Smooth muscle cell (in vitro differentiated cells): ENCODE measurements at regions not wholly inside any gene's neighbourhood (a gene's known extent, or its start where the extent isn't known, plus 50 kb on each side); places are given as distances from the start of the nearest gene placed in this dataset.

ENCODE experiments used
- DNase-seq: peaks from one replicate; lab custom pipeline; 2025; ENCODE audit not compliant: unreplicated experiment; lab: John Stamatoyannopoulos, UW
- H2AFZ ChIP-seq: fragments of 200-600 bp; sonication (generic); 2 replicates; pipeline ENCODE4 v1.6.0; 2016; ENCODE audit warnings: antibody characterized with exemption, low read depth, mild to moderate bottlenecking
- H3F3A ChIP-seq: fragments of 200-600 bp; sonication (generic); 2 replicates; pipeline ENCODE4 v1.6.0; 2017; ENCODE audit warnings: antibody characterized with exemption, low read depth
- H3K27ac ChIP-seq: fragments of 200-600 bp; sonication (generic); 2 replicates; pipeline ENCODE4 v1.5.1; 2016; ENCODE audit warnings: low read depth, mild to moderate bottlenecking
- H3K27me3 ChIP-seq: fragments of 200-600 bp; sonication (generic); 2 replicates; pipeline ENCODE4 v1.6.1; 2016; ENCODE audit warnings: low read depth, mild to moderate bottlenecking
- H3K36me3 ChIP-seq: fragments of 200-600 bp; sonication (generic); 2 replicates; pipeline ENCODE4 v1.5.1; 2016; ENCODE audit warnings: low read depth
- H3K4me1 ChIP-seq: fragments of 200-600 bp; sonication (generic); 2 replicates; pipeline ENCODE4 v1.5.1; 2016; ENCODE audit warnings: low read depth
- H3K4me2 ChIP-seq: fragments of 200-600 bp; sonication (generic); 2 replicates; pipeline ENCODE4 v1.6.0; 2016; ENCODE audit warnings: mild to moderate bottlenecking
- H3K4me3 ChIP-seq: fragments of 200-600 bp; sonication (generic); 2 replicates; pipeline ENCODE4 v1.5.1; 2016; ENCODE audit warnings: mild to moderate bottlenecking
- H3K79me2 ChIP-seq: fragments of 200-600 bp; sonication (generic); 2 replicates; pipeline ENCODE4 v1.6.0; 2016; ENCODE audit warnings: low read depth, mild to moderate bottlenecking
- H3K9ac ChIP-seq: fragments of 200-600 bp; sonication (generic); 2 replicates; pipeline ENCODE4 v1.6.0; 2016; ENCODE audit warnings: low read depth
- H3K9me3 ChIP-seq: fragments of 200-600 bp; sonication (generic); replicated peaks from 2 replicates; pipeline ENCODE4 v1.5.1; 2016; ENCODE audit warnings: low read depth
- H4K20me1 ChIP-seq: fragments of 200-600 bp; sonication (generic); 2 replicates; pipeline ENCODE4 v1.6.0; 2016; ENCODE audit warnings: low read depth
- WGBS: methylation state at CpG from one replicate; pipeline ENCODE4 v1.1.7; 2016; ENCODE audit warnings: low lambda C conversion rate; 5-methylcytosine and 5-hydroxymethylcytosine counted together
- TF ChIP-seq, protein P1 (sequence below): fragments of 200-600 bp; sonication (generic); IDR thresholded peaks from 2 replicates; pipeline ENCODE4 v1.5.1; 2017; ENCODE audit warnings: borderline replicate concordance, mild to moderate bottlenecking, antibody characterized with exemption; ENCODE audit not compliant: insufficient read depth, poor library complexity, severe bottlenecking

DNA sequence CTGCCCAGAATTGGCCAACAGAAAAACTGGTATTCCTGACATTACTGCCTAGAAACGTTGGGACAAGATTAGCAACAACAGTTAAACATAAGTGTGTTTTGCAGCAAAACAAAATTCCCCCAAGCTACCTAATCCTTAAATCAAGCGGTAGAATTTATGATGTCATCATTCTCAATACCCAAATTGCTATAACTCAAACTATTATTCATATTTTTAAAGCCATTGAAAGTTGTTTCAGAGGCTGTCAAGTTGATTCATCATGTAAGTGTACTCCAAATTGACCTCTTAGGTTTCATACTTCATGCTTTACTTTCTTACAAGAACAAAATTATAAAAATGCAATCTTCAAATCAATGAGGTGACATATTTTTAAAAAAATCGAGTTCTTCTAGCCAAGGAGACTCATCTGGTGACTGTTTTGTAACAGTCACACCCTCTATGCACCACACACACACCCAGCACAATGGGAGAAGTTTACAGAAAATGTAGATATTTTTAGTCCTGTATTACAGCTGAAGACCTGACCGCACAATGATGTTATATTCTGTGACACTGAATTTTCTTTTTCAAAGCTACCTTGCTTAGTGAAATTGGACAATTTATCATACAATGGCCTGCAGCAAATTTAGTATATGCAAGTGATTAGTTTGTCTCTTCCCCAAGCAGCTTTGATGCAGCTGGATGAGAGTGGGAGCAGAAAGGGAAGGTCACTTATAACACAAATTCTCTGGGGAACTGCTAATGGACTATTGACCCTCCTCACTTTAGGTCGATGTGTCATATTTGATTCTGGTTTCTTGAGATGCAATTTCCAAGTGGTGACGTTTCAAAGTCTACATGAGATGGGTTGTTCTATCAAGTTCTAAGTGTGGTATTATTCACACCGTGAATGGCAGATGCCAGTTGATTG lies 345.3 kb upstream of the OBI1 start:
- no peaks in the 10 kb centered on the region for H4K20me1 ChIP-seq
- H3K4me2 ChIP-seq = no peak overlapping the region
- H2AFZ ChIP-seq = no peak overlapping the region
- no peak for DNase-seq
- H3K36me3 ChIP-seq = no peaks in the 10 kb centered on the region
- TF ChIP-seq, protein P1, sequence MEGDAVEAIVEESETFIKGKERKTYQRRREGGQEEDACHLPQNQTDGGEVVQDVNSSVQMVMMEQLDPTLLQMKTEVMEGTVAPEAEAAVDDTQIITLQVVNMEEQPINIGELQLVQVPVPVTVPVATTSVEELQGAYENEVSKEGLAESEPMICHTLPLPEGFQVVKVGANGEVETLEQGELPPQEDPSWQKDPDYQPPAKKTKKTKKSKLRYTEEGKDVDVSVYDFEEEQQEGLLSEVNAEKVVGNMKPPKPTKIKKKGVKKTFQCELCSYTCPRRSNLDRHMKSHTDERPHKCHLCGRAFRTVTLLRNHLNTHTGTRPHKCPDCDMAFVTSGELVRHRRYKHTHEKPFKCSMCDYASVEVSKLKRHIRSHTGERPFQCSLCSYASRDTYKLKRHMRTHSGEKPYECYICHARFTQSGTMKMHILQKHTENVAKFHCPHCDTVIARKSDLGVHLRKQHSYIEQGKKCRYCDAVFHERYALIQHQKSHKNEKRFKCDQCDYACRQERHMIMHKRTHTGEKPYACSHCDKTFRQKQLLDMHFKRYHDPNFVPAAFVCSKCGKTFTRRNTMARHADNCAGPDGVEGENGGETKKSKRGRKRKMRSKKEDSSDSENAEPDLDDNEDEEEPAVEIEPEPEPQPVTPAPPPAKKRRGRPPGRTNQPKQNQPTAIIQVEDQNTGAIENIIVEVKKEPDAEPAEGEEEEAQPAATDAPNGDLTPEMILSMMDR = no peak
- H3K79me2 ChIP-seq = no peaks in the 10 kb centered on the region
- no peaks in the 10 kb centered on the region for H3K27me3 ChIP-seq
- WGBS = 82% methylated on average over 7 of the region's 7 CpGs
- H3K9ac ChIP-seq = no peak overlapping the region
- H3K9me3 ChIP-seq = no peaks in the 10 kb centered on the region
- H3K27ac ChIP-seq = no peak overlapping the region
- no peaks in the 10 kb centered on the region for H3F3A ChIP-seq
- no peaks in the 10 kb centered on the region for H3K4me1 ChIP-seq
- no peak overlapping the region for H3K4me3 ChIP-seq

DNA sequence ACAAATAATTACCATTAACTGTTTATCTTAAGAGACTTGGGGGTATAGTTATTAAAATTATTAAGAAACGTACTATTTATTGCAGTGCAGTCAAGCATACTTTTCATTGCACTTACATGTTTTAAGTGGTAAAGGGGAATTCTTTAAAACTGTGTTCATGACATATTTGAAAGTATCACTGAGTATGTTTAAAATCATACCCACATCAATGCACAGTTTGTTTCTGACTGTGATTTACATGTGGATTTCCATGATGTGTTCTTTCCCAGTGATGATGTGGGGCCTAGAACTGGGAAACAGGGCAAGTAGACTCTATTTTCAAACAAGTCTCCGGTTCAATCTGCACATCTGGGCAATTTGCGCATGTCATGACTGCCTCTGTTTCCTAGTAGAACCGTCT lies 340.5 kb upstream of the OBI1 start:
- no peaks in the 10 kb centered on the region for H3K4me1 ChIP-seq
- 92% methylated on average over 4 of the region's 4 CpGs for WGBS
- TF ChIP-seq, protein P1 = no peak

DNA sequence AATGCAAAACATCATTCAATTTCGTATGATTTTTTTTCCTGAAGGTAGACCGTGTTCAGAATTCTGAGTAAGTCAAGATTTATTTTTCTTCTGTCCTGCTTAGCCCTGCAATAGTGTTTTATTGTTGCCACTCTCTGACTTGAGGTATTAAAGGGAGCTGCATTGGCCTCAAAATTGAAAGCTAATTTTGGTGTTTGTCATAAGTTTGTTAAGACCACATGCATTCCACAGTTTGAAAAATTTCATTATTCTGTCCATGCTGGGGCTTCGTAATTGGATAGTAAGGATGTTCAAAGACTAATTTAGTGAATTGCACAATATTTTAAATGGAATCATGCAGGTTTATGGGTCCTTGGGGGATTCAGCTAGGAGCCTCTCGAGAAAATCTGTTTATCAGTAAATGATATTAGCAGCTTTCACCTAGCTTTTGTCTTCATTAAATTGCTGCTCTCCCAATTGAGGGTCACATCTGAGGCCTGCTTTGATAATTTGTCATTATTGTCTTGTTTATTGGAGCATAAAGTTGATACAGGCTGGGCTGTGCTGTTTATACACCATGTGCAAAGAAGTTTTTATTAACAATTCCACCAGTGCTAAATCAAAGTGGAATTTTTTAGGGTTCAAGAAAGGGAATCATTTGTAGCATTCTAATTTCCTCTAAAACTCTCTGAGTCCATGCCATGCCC lies 339.8 kb upstream of the OBI1 start:
- WGBS = 89% methylated on average over 4 of the region's 4 CpGs
- no peaks in the 10 kb centered on the region for H3K36me3 ChIP-seq
- no peaks in the 10 kb centered on the region for H3K27me3 ChIP-seq
- no peaks in the 10 kb centered on the region for H3K4me1 ChIP-seq
- TF ChIP-seq, protein P1 = no peak
- H3K9ac ChIP-seq = no peak overlapping the region
- no peak overlapping the region for H2AFZ ChIP-seq
- H3K4me2 ChIP-seq = no peak overlapping the region
- no peak overlapping the region for H3K4me3 ChIP-seq
- DNase-seq = no peak
- H3K79me2 ChIP-seq = no peaks in the 10 kb centered on the region
- no peaks in the 10 kb centered on the region for H4K20me1 ChIP-seq
- H3K9me3 ChIP-seq = no peaks in the 10 kb centered on the region
- no peaks in the 10 kb centered on the region for H3F3A ChIP-seq
- H3K27ac ChIP-seq = no peak overlapping the region

More for the DNA sequence above, 340.5 kb upstream of the OBI1 start:
- Histone ChIP-seq H3K4me3 (no peak overlapping the region), H3K79me2 (no peaks in the 10 kb centered on the region), H3K36me3 (no peaks in the 10 kb centered on the region), H2AFZ (no peak overlapping the region), H3K4me2 (no peak overlapping the region), H3F3A (no peaks in the 10 kb centered on the region), H3K27ac (no peak overlapping the region), H3K27me3 (no peaks in the 10 kb centered on the region), H4K20me1 (no peaks in the 10 kb centered on the region), H3K9me3 (no peaks in the 10 kb centered on the region), H3K9ac (no peak overlapping the region)
- no peak for DNase-seq
